ENCODE measurements at regions not wholly inside any gene's neighbourhood (a gene's known extent, or its start where the extent isn't known, plus 50 kb on each side); places are given as distances from the start of the nearest gene placed in this dataset.

- ATAC-seq (replicated peaks in 1 of 4) (no peak), DNase-seq (no peak)
- no peaks in the 10 kb centered on the region for H3K4me1 ChIP-seq (ENCODE audit: control insufficient read depth in 1 of 2, extremely low read depth in 1 of 2, insufficient read depth in 2 of 2, low read length in 2 of 2)
- H3K4me3 ChIP-seq (ENCODE audit: control insufficient read depth in 1 of 2, extremely low read depth in 1 of 2, low read length in 1 of 2), result no peak overlapping the region
- H3K27me3 Mint-ChIP-seq, result no peaks in the 10 kb centered on the region
- no peaks in the 10 kb centered on the region for H3K4me1 Mint-ChIP-seq
- no peak overlapping the region for H3K27ac Mint-ChIP-seq
- no peaks in the 10 kb centered on the region for H3K36me3 ChIP-seq (ENCODE audit: control insufficient read depth in 2 of 2, extremely low read depth in 1 of 2, insufficient read depth in 1 of 2, low read length in 1 of 2)
- H3K9me3 Mint-ChIP-seq, result peaks cover 18 to 45% (median 34%) of the 10 kb centered on the region in 3 donors
- ChIA-PET POLR2A (interaction anchor here in 1 of 2 donors (0.7 kb wide), 1 partner anchor 1963 kb away, joined by 3 read pairs; no protein-coding TSS in a partner anchor), CTCF (no interaction called here)
- H3K36me3 Mint-ChIP-seq, result no peaks in the 10 kb centered on the region
- no peaks in the 10 kb centered on the region for H3K9me3 ChIP-seq
- no peak overlapping the region for H3K27ac ChIP-seq (ENCODE audit: low read length)
- H3K4me3 Mint-ChIP-seq, result no peak overlapping the region
- no peaks in the 10 kb centered on the region for H3K27me3 ChIP-seq (replicated peaks in 1 of 2; ENCODE audit: control insufficient read depth in 2 of 2, extremely low read depth in 1 of 2, insufficient read depth in 2 of 2, low read length in 1 of 2)
These were observed 789.8 kb upstream of the PTPRD start for GRCh38 chr9:11402621-11403020.

DNA sequence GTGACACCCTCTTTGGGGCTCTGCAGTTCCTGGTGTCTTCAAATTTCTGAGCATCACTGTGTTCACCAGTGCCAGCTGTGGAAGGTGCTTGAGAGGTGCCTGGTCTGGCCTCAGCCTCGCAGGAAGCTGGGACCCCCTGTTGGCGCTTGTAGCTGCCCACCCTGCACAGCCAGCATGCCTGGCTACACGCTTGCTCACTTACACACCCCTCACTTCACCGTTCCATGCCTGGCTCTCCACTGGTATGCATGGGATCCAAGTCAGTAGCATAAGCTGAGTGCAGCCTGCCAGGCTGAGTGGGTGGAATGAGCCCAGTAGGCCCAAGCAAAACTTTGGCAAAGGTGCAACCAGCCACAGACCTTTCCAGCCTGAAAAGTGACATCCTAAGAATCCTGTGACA is 801.4 kb upstream of the PTPRD start:
- ChIA-PET CTCF (no interaction called here), POLR2A (no interaction called here)
- Histone ChIP-seq H3K4me1 (ENCODE audit: control insufficient read depth in 1 of 2, extremely low read depth in 1 of 2, insufficient read depth in 2 of 2, low read length in 2 of 2) (no peaks in the 10 kb centered on the region), H3K4me3 (ENCODE audit: control insufficient read depth in 1 of 2, extremely low read depth in 1 of 2, low read length in 1 of 2) (no peak overlapping the region), H3K27ac (ENCODE audit: low read length) (no peak overlapping the region), H3K9me3 (peaks cover 3% of the 10 kb centered on the region), H3K36me3 (ENCODE audit: control insufficient read depth in 2 of 2, extremely low read depth in 1 of 2, insufficient read depth in 1 of 2, low read length in 1 of 2) (no peaks in the 10 kb centered on the region), H3K27me3 (replicated peaks in 1 of 2; ENCODE audit: control insufficient read depth in 2 of 2, extremely low read depth in 1 of 2, insufficient read depth in 2 of 2, low read length in 1 of 2) (no peaks in the 10 kb centered on the region)
- DNase-seq (no peak), ATAC-seq (replicated peaks in 1 of 4) (no peak)
- no peaks in the 10 kb centered on the region for H3K4me1 Mint-ChIP-seq
- H3K27ac Mint-ChIP-seq, result no peak overlapping the region
- 70% methylated on average over 3 of the region's 4 CpGs for whole genome bisulfite sequencing (ENCODE audit: insufficient coverage)
- H3K36me3 Mint-ChIP-seq, result no peaks in the 10 kb centered on the region
- no peaks in the 10 kb centered on the region for H3K27me3 Mint-ChIP-seq
- no peak overlapping the region for H3K4me3 Mint-ChIP-seq
- H3K9me3 Mint-ChIP-seq, result peaks cover 3 to 26% (median 12%) of the 10 kb centered on the region in 3 donors

DNA sequence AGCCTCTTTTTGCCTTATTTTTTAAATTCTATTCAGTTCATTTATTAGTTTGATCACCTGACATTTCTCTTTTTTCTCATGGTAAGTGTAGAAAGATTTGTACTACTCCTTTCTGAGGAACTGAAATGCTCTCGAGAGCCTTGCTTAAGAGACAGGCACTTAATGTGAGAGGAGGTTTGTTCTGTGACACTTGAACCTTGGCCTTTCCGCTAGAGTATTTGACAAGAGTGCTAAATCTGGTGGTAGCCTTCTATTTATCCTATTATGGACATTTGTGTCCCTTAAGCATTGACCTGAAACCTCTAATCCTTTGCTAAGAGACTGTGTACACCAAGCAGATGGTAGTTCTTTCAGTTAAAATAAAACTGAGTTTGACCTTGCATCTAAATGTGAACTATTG is 805.0 kb upstream of the PTPRD start:
- Histone ChIP-seq H3K27me3 (replicated peaks in 1 of 2; ENCODE audit: control insufficient read depth in 2 of 2, extremely low read depth in 1 of 2, insufficient read depth in 2 of 2, low read length in 1 of 2) (no peaks in the 10 kb centered on the region), H3K9me3 (no peaks in the 10 kb centered on the region), H3K27ac (ENCODE audit: low read length) (no peak overlapping the region), H3K4me3 (ENCODE audit: control insufficient read depth in 1 of 2, extremely low read depth in 1 of 2, low read length in 1 of 2) (no peak overlapping the region), H3K4me1 (ENCODE audit: control insufficient read depth in 1 of 2, extremely low read depth in 1 of 2, insufficient read depth in 2 of 2, low read length in 2 of 2) (no peaks in the 10 kb centered on the region), H3K36me3 (ENCODE audit: control insufficient read depth in 2 of 2, extremely low read depth in 1 of 2, insufficient read depth in 1 of 2, low read length in 1 of 2) (no peaks in the 10 kb centered on the region)
- Mint-ChIP-seq H3K27me3 (no peaks in the 10 kb centered on the region), H3K9me3 (peaks cover 3 to 35% (median 25%) of the 10 kb centered on the region in 3 donors), H3K36me3 (no peaks in the 10 kb centered on the region), H3K4me3 (no peak overlapping the region), H3K27ac (no peak overlapping the region), H3K4me1 (no peaks in the 10 kb centered on the region)
- ChIA-PET POLR2A (no interaction called here), CTCF (no interaction called here)
- no peak for DNase-seq
- no CpG with 5 or more reads among the region's 2 CpGs for WGBS (ENCODE audit: insufficient coverage)
- ATAC-seq (replicated peaks in 1 of 4), result no peak

- H3K9me3 ChIP-seq, result peaks cover 3% of the 10 kb centered on the region
- H3K27me3 ChIP-seq (replicated peaks in 1 of 2; ENCODE audit: control insufficient read depth in 2 of 2, extremely low read depth in 1 of 2, insufficient read depth in 2 of 2, low read length in 1 of 2), result no peaks in the 10 kb centered on the region
- H3K27ac Mint-ChIP-seq, result no peak overlapping the region
- no peak overlapping the region for H3K4me3 ChIP-seq (ENCODE audit: control insufficient read depth in 1 of 2, extremely low read depth in 1 of 2, low read length in 1 of 2)
- no peak overlapping the region for H3K27ac ChIP-seq (ENCODE audit: low read length)
- H3K36me3 ChIP-seq (ENCODE audit: control insufficient read depth in 2 of 2, extremely low read depth in 1 of 2, insufficient read depth in 1 of 2, low read length in 1 of 2), result no peaks in the 10 kb centered on the region
- no peak overlapping the region for H3K4me3 Mint-ChIP-seq
- no peaks in the 10 kb centered on the region for H3K27me3 Mint-ChIP-seq
- no peaks in the 10 kb centered on the region for H3K36me3 Mint-ChIP-seq
- ChIA-PET CTCF (no interaction called here), POLR2A (no interaction called here)
- peaks cover 24 to 31% (median 26%) of the 10 kb centered on the region in 3 donors for H3K9me3 Mint-ChIP-seq
- ATAC-seq (replicated peaks in 1 of 4) (no peak), DNase-seq (no peak)
- no peaks in the 10 kb centered on the region for H3K4me1 ChIP-seq (ENCODE audit: control insufficient read depth in 1 of 2, extremely low read depth in 1 of 2, insufficient read depth in 2 of 2, low read length in 2 of 2)
- WGBS (ENCODE audit: insufficient coverage), result no CpG with 5 or more reads among the region's 3 CpGs
- no peaks in the 10 kb centered on the region for H3K4me1 Mint-ChIP-seq
These were observed 818.7 kb upstream of the PTPRD start for GRCh38 chr9:11431490-11431889.

DNA sequence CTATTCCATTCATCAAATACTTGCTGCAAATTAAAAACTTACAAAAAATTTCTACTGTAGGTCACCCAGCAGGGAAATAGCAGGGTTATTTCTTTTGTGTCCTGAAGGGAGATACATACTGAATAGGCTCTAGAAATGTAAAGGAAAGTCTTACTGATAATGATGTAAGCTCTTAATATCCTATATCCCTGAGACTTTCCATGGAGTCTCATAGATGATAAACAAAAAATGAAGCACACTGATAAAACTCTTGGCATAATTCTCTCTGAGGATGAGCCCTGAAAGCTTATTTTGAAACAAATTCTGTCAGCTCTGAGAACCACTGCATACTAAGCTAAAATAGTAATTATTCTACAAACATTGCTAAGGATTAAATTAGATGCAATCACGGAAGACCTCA is 819.6 kb upstream of the PTPRD start:
- H3K27me3 ChIP-seq (replicated peaks in 1 of 2; ENCODE audit: control insufficient read depth in 2 of 2, extremely low read depth in 1 of 2, insufficient read depth in 2 of 2, low read length in 1 of 2), result no peaks in the 10 kb centered on the region
- DNase-seq, result no peak
- peaks cover 3% of the 10 kb centered on the region for H3K9me3 ChIP-seq
- H3K36me3 ChIP-seq (ENCODE audit: control insufficient read depth in 2 of 2, extremely low read depth in 1 of 2, insufficient read depth in 1 of 2, low read length in 1 of 2), result no peaks in the 10 kb centered on the region
- Mint-ChIP-seq H3K4me3 (no peak overlapping the region), H3K27ac (no peak overlapping the region), H3K36me3 (no peaks in the 10 kb centered on the region), H3K27me3 (no peaks in the 10 kb centered on the region), H3K9me3 (peaks cover 23 to 29% (median 24%) of the 10 kb centered on the region in 3 donors), H3K4me1 (no peaks in the 10 kb centered on the region)
- no peaks in the 10 kb centered on the region for H3K4me1 ChIP-seq (ENCODE audit: control insufficient read depth in 1 of 2, extremely low read depth in 1 of 2, insufficient read depth in 2 of 2, low read length in 2 of 2)
- ChIA-PET CTCF (no interaction called here), POLR2A (no interaction called here)
- no peak overlapping the region for H3K27ac ChIP-seq (ENCODE audit: low read length)
- no peak for ATAC-seq (replicated peaks in 1 of 4)
- WGBS (ENCODE audit: insufficient coverage), result no CpG with 5 or more reads among the region's 1 CpG
- H3K4me3 ChIP-seq (ENCODE audit: control insufficient read depth in 1 of 2, extremely low read depth in 1 of 2, low read length in 1 of 2), result no peak overlapping the region

GRCh38 chr9:11443631-11444030 is 830.8 kb upstream of the PTPRD start:
- H3K27ac Mint-ChIP-seq, result no peak overlapping the region
- H3K4me3 Mint-ChIP-seq, result no peak overlapping the region
- Histone ChIP-seq H3K4me3 (ENCODE audit: control insufficient read depth in 1 of 2, extremely low read depth in 1 of 2, low read length in 1 of 2) (no peak overlapping the region), H3K27ac (ENCODE audit: low read length) (no peak overlapping the region), H3K4me1 (ENCODE audit: control insufficient read depth in 1 of 2, extremely low read depth in 1 of 2, insufficient read depth in 2 of 2, low read length in 2 of 2) (no peaks in the 10 kb centered on the region), H3K27me3 (replicated peaks in 1 of 2; ENCODE audit: control insufficient read depth in 2 of 2, extremely low read depth in 1 of 2, insufficient read depth in 2 of 2, low read length in 1 of 2) (no peaks in the 10 kb centered on the region), H3K9me3 (no peaks in the 10 kb centered on the region), H3K36me3 (ENCODE audit: control insufficient read depth in 2 of 2, extremely low read depth in 1 of 2, insufficient read depth in 1 of 2, low read length in 1 of 2) (no peaks in the 10 kb centered on the region)
- CTCF ChIA-PET, result no interaction called here
- H3K27me3 Mint-ChIP-seq, result no peaks in the 10 kb centered on the region
- H3K36me3 Mint-ChIP-seq, result no peaks in the 10 kb centered on the region
- H3K4me1 Mint-ChIP-seq, result no peaks in the 10 kb centered on the region
- peaks cover 24 to 51% (median 34%) of the 10 kb centered on the region in 3 donors for H3K9me3 Mint-ChIP-seq
- no peak for DNase-seq
- ATAC-seq (replicated peaks in 1 of 4), result no peak
- POLR2A ChIA-PET, result no interaction called here

Measured in T-cell (primary cell).